ENCODE measurements at regions not wholly inside any gene's neighbourhood (a gene's known extent, or its start where the extent isn't known, plus 50 kb on each side); places are given as distances from the start of the nearest gene placed in this dataset.

- Histone ChIP-seq H3F3A (ENCODE audit: insufficient read depth, low read length) (no peaks in the 10 kb centered on the region), H3K27me3 (replicated peaks; ENCODE audit: insufficient read depth, low read length) (peaks cover 4% of the 10 kb centered on the region; the same call in 1 of the 2 replicates), H2AFZ (ENCODE audit: low read length) (no peak overlapping the region), H3K4me3 (ENCODE audit: low read length) (no peak overlapping the region), H3K9me3 (replicated peaks; ENCODE audit: insufficient read depth, low read length) (no peaks in the 10 kb centered on the region), H3K4me1 (ENCODE audit: low read length) (no peaks in the 10 kb centered on the region), H3K79me2 (ENCODE audit: low read length) (no peaks in the 10 kb centered on the region), H4K20me1 (ENCODE audit: insufficient read depth, low read length) (no peaks in the 10 kb centered on the region), H3K9ac (ENCODE audit: low read length) (no peak overlapping the region), H3K27ac (ENCODE audit: low read length) (no peak overlapping the region), H3K36me3 (replicated peaks; ENCODE audit: insufficient read depth, low read length) (no peaks in the 10 kb centered on the region), H3K4me2 (ENCODE audit: low read depth, low read length) (no peak overlapping the region), H3K9me2 (replicated peaks; ENCODE audit: insufficient read depth, low read length) (no peaks in the 10 kb centered on the region)
- DNase-seq = no peak
- TF ChIP-seq EZH2 (optimal IDR thresholded peaks at IDR 0.05; ENCODE audit: low read depth, low read length) = no peak
- TF ChIP-seq, protein P1, sequence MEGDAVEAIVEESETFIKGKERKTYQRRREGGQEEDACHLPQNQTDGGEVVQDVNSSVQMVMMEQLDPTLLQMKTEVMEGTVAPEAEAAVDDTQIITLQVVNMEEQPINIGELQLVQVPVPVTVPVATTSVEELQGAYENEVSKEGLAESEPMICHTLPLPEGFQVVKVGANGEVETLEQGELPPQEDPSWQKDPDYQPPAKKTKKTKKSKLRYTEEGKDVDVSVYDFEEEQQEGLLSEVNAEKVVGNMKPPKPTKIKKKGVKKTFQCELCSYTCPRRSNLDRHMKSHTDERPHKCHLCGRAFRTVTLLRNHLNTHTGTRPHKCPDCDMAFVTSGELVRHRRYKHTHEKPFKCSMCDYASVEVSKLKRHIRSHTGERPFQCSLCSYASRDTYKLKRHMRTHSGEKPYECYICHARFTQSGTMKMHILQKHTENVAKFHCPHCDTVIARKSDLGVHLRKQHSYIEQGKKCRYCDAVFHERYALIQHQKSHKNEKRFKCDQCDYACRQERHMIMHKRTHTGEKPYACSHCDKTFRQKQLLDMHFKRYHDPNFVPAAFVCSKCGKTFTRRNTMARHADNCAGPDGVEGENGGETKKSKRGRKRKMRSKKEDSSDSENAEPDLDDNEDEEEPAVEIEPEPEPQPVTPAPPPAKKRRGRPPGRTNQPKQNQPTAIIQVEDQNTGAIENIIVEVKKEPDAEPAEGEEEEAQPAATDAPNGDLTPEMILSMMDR (IDR thresholded peaks at IDR 0.05; ENCODE audit: low read length) = no peak
- no peak for TF ChIP-seq EZH2phosphoT487 (IDR thresholded peaks at IDR 0.05; ENCODE audit: low read length)
These were observed 414.1 kb upstream of the ID2 start for GRCh38 chr2:8267721-8268120.

GRCh38 chr2:8268172-8268783 is 413.6 kb upstream of the ID2 start:
- Histone ChIP-seq H3K27me3 (replicated peaks; ENCODE audit: insufficient read depth, low read length) (peaks cover 5% of the 10 kb centered on the region; the same call in 1 of the 2 replicates), H3F3A (ENCODE audit: insufficient read depth, low read length) (no peaks in the 10 kb centered on the region), H3K4me1 (ENCODE audit: low read length) (no peaks in the 10 kb centered on the region), H3K27ac (ENCODE audit: low read length) (no peak overlapping the region), H3K4me2 (ENCODE audit: low read depth, low read length) (no peak overlapping the region), H3K79me2 (ENCODE audit: low read length) (no peaks in the 10 kb centered on the region), H3K9me2 (replicated peaks; ENCODE audit: insufficient read depth, low read length) (no peaks in the 10 kb centered on the region), H3K4me3 (ENCODE audit: low read length) (no peak overlapping the region), H3K36me3 (replicated peaks; ENCODE audit: insufficient read depth, low read length) (no peaks in the 10 kb centered on the region), H4K20me1 (ENCODE audit: insufficient read depth, low read length) (no peaks in the 10 kb centered on the region), H2AFZ (ENCODE audit: low read length) (no peak overlapping the region), H3K9me3 (replicated peaks; ENCODE audit: insufficient read depth, low read length) (no peaks in the 10 kb centered on the region), H3K9ac (ENCODE audit: low read length) (no peak overlapping the region)
- no peak for DNase-seq
- no peak for TF ChIP-seq EZH2phosphoT487 (IDR thresholded peaks at IDR 0.05; ENCODE audit: low read length)
- TF ChIP-seq, protein P1 (IDR thresholded peaks at IDR 0.05; ENCODE audit: low read length) = no peak
- TF ChIP-seq EZH2 (optimal IDR thresholded peaks at IDR 0.05; ENCODE audit: low read depth, low read length) = no peak

DNA sequence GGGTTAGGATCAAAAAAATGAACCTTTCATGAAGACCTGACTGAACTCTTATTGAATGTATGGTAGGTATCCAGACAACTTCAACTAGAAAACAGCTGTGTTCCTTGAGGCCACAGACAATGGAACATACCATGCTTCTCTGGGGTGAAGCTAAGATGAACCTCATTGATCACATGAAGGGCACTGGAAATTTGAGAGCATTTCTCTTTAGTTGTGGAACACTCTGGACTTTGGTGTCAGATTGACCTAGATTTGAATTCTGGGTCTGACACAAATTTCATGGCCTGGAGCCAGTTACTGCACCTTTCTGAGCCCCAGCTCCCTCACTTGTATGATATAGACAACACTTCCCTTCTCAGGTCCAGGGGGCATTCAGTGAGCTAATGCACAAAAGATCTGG is 411.2 kb upstream of the ID2 start:
- H3K9me2 ChIP-seq (replicated peaks; ENCODE audit: insufficient read depth, low read length) = no peaks in the 10 kb centered on the region
- H3K27ac ChIP-seq (ENCODE audit: low read length) = no peak overlapping the region
- no peak for DNase-seq
- no peak overlapping the region for H3K4me3 ChIP-seq (ENCODE audit: low read length)
- no peak overlapping the region for H3K9ac ChIP-seq (ENCODE audit: low read length)
- H3K79me2 ChIP-seq (ENCODE audit: low read length) = no peaks in the 10 kb centered on the region
- H3K4me1 ChIP-seq (ENCODE audit: low read length) = no peaks in the 10 kb centered on the region
- H4K20me1 ChIP-seq (ENCODE audit: insufficient read depth, low read length) = no peaks in the 10 kb centered on the region
- no peaks in the 10 kb centered on the region for H3K9me3 ChIP-seq (replicated peaks; ENCODE audit: insufficient read depth, low read length)
- H3K36me3 ChIP-seq (replicated peaks; ENCODE audit: insufficient read depth, low read length) = no peaks in the 10 kb centered on the region
- no peak overlapping the region for H2AFZ ChIP-seq (ENCODE audit: low read length)
- H3F3A ChIP-seq (ENCODE audit: insufficient read depth, low read length) = no peaks in the 10 kb centered on the region
- H3K27me3 ChIP-seq (replicated peaks; ENCODE audit: insufficient read depth, low read length) = peaks cover 11% of the 10 kb centered on the region; the same call in 1 of the 2 replicates
- TF ChIP-seq EZH2 (optimal IDR thresholded peaks at IDR 0.05; ENCODE audit: low read depth, low read length) (no peak), EZH2phosphoT487 (IDR thresholded peaks at IDR 0.05; ENCODE audit: low read length) (no peak)
- TF ChIP-seq, protein P1 (IDR thresholded peaks at IDR 0.05; ENCODE audit: low read length) = no peak
- H3K4me2 ChIP-seq (ENCODE audit: low read depth, low read length) = no peak overlapping the region
